ENCODE measurements at regions not wholly inside any gene's neighbourhood (a gene's known extent, or its start where the extent isn't known, plus 50 kb on each side); places are given as distances from the start of the nearest gene placed in this dataset.
"Not testable (repeated sequence)": the region's sequence is repeated elsewhere in the genome, so short reads cannot be mapped to it uniquely, and the experiment has no call there.

DNA sequence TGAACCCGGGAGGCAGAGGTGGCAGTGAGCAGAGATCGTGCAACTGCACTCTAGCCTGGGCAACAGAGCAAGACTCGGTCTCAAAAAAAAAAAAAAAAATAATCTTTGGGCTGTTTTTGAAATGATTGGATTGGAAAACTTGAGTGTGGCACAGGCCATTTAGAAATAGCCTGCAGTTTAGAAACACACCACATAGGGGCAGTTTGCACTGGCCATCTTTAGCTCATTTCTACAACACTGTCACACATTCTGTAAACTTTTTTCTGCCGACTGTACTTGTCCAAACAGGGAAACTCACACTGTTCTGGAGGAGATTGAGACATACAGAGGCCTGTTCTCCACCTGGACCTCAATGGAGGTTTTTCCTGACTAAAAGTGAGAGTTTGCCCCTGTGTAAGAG, 546.3 kb downstream of the RPIA start:
- TF ChIP-seq CTCF (IDR thresholded peaks at IDR 0.05; ENCODE audit: insufficient read depth, low read length); POLR2AphosphoS5 (IDR thresholded peaks at IDR 0.05; ENCODE audit: low read depth); SPI1 (IDR thresholded peaks at IDR 0.05; ENCODE audit: borderline replicate concordance, low read depth); GABPA (IDR thresholded peaks at IDR 0.05; ENCODE audit: low read depth): not testable (repeated sequence)
- TF ChIP-seq, protein P1, sequence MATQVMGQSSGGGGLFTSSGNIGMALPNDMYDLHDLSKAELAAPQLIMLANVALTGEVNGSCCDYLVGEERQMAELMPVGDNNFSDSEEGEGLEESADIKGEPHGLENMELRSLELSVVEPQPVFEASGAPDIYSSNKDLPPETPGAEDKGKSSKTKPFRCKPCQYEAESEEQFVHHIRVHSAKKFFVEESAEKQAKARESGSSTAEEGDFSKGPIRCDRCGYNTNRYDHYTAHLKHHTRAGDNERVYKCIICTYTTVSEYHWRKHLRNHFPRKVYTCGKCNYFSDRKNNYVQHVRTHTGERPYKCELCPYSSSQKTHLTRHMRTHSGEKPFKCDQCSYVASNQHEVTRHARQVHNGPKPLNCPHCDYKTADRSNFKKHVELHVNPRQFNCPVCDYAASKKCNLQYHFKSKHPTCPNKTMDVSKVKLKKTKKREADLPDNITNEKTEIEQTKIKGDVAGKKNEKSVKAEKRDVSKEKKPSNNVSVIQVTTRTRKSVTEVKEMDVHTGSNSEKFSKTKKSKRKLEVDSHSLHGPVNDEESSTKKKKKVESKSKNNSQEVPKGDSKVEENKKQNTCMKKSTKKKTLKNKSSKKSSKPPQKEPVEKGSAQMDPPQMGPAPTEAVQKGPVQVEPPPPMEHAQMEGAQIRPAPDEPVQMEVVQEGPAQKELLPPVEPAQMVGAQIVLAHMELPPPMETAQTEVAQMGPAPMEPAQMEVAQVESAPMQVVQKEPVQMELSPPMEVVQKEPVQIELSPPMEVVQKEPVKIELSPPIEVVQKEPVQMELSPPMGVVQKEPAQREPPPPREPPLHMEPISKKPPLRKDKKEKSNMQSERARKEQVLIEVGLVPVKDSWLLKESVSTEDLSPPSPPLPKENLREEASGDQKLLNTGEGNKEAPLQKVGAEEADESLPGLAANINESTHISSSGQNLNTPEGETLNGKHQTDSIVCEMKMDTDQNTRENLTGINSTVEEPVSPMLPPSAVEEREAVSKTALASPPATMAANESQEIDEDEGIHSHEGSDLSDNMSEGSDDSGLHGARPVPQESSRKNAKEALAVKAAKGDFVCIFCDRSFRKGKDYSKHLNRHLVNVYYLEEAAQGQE (IDR thresholded peaks at IDR 0.05; ENCODE audit: insufficient replicate concordance, low read depth), result not testable (repeated sequence)

Measured in HL-60 (cell line).